Breast epithelium (tissue), 4 donors: ENCODE measurements at regions not wholly inside any gene's neighbourhood (a gene's known extent, or its start where the extent isn't known, plus 50 kb on each side); places are given as distances from the start of the nearest gene placed in this dataset.

Experiments used
- DNase-seq, 2 donors: peaks; one replicate each; pipeline ENCODE4 v3.0.0-alpha.2; 2019; ENCODE audit warnings: low spot score in 2 of 2
- H3K27ac ChIP-seq, 2 donors: fragments of 200-600 bp; sonication (generic) in 1 of 2; one replicate each; pipeline ENCODE4 v1.5.1; 2016 to 2019; ENCODE audit warnings: mild to moderate bottlenecking in 1 of 2
- H3K27me3 ChIP-seq, 2 donors: fragments of 200-600 bp; sonication (generic) in 1 of 2; one replicate each; pipeline versions ENCODE4 v1.5.1 to v1.6.0; 2017 to 2019; ENCODE audit warnings: control low read depth in 1 of 2, mild to moderate bottlenecking in 1 of 2
- H3K36me3 ChIP-seq: fragments of 200-600 bp; one replicate; pipeline ENCODE4 v1.5.1; 2019
- H3K4me1 ChIP-seq, 2 donors: fragments of 200-600 bp; sonication (generic); one replicate each; pipeline ENCODE4 v1.5.1; 2016 to 2019; ENCODE audit warnings: control low read depth in 1 of 2
- H3K4me3 ChIP-seq, 3 donors: fragments of 200-600 bp; sonication (generic); 1 replicate in 2 of 3; 2 replicates in 1 of 3; pipeline ENCODE4 v1.5.1; 2016 to 2019; ENCODE audit warnings: mild to moderate bottlenecking in 3 of 3, moderate library complexity in 2 of 3
- H3K9me3 ChIP-seq, 2 donors: fragments of 200-600 bp; sonication (generic) in 1 of 2; one replicate each; pipeline ENCODE4 v1.5.1; 2016 to 2019; ENCODE audit warnings: control low read depth in 1 of 2
- POLR2A ChIP-seq: fragments of 450-650 bp; IDR thresholded peaks from one replicate; pipeline ENCODE4 v1.6.1; 2016; ENCODE audit warnings: antibody characterized with exemption, mild to moderate bottlenecking, moderate library complexity
- POLR2AphosphoS5 ChIP-seq, 3 donors: sonication (generic); formaldehyde crosslinking; IDR thresholded peaks; one replicate each; pipeline ENCODE4 v1.6.1; 2017; ENCODE audit warnings: antibody characterized with exemption in 3 of 3
- intact Hi-C: fragments of 100-400 bp; cut with DNase I; formaldehyde crosslinking; loops from one replicate; pipeline ENCODE4 v1.15.1; 2023; ENCODE audit warnings: low total_unique reads
- TF ChIP-seq, protein P1 (sequence below), 3 donors: fragments of 450-650 bp; IDR thresholded peaks; one replicate each; pipeline ENCODE4 v1.5.1; 2016 to 2017; ENCODE audit warnings: antibody characterized with exemption in 3 of 3, mild to moderate bottlenecking in 3 of 3, moderate library complexity in 3 of 3

DNA sequence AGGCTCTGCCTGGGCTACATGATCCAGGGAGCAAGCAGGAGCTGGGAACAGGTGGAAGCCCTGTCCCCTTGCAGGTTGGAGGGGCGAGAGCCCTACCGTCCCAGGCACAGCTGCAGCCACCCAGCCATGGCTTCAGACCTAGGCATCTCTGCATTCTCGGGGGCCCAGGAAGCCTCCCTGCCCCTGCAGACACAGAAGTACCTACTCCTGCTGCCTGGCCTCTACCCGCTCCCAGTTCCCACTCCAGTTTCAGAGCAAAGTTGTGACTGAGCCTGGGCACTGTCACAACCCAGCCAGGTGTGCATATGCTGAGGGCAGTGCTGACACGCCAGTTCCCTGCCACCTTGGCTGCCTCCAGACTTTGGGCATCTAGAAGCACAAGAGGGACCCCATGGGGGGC is 645.9 kb downstream of the HTR1B start:
- intact Hi-C loops = no loop called here
- Histone ChIP-seq H3K36me3 (no peaks in the 10 kb centered on the region), H3K27me3 (no peaks in the 10 kb centered on the region), H3K4me1 (no peaks in the 10 kb centered on the region), H3K9me3 (peaks cover 0 to 8% of the 10 kb centered on the region in 2 donors), H3K27ac (no peak overlapping the region), H3K4me3 (no peak overlapping the region)
- TF ChIP-seq, protein P1, sequence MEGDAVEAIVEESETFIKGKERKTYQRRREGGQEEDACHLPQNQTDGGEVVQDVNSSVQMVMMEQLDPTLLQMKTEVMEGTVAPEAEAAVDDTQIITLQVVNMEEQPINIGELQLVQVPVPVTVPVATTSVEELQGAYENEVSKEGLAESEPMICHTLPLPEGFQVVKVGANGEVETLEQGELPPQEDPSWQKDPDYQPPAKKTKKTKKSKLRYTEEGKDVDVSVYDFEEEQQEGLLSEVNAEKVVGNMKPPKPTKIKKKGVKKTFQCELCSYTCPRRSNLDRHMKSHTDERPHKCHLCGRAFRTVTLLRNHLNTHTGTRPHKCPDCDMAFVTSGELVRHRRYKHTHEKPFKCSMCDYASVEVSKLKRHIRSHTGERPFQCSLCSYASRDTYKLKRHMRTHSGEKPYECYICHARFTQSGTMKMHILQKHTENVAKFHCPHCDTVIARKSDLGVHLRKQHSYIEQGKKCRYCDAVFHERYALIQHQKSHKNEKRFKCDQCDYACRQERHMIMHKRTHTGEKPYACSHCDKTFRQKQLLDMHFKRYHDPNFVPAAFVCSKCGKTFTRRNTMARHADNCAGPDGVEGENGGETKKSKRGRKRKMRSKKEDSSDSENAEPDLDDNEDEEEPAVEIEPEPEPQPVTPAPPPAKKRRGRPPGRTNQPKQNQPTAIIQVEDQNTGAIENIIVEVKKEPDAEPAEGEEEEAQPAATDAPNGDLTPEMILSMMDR (IDR thresholded peaks at IDR 0.05) = no peak
- TF ChIP-seq POLR2A (no peak), POLR2AphosphoS5 (IDR thresholded peaks at IDR 0.05) (no peak)
- DNase-seq = no peak

DNA sequence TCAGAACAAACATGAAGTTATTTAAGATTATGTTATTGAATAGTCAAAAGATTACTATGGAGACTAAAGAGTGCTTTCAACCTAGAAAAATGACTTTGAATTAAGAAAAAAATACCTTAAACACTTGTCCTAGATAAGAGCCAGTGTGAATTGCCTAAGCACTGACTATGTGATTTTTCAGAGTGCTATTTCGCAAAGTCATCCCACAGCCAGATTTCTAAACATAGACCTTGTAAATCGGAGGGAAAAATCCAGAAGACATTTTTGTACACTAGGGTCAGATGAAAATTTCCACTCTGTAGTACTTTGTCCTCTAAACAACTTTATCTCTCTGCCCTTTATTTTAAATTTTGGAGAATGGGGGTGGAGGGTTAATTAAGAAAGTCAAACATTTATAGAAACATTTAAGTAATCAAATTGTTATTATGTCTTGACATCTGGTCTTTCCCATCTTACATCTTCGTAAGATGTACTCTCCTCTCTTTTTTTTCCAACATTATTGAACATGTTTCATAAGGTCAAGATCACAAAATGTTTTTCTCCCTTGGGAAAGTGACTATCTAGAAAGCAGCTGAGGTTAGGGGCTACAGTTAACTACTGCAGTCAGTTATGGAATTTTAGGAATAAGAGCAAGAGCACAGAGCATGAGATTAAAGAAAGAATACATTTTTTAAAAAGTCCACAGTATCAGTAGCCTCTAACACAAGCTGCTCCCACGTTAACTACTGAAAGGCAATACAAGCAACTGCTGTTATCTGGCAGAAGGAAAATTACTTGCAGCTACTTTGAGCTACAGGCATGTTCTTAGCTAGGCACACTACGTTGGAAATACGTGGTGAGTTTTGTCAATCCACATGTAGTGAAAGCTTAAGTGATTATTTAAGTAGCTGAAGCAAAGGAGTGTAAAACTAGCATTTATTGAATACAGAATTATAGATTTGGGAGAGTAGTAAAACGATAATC is 648.5 kb downstream of the HTR1B start:
- no peak overlapping the region for H3K4me3 ChIP-seq

DNA sequence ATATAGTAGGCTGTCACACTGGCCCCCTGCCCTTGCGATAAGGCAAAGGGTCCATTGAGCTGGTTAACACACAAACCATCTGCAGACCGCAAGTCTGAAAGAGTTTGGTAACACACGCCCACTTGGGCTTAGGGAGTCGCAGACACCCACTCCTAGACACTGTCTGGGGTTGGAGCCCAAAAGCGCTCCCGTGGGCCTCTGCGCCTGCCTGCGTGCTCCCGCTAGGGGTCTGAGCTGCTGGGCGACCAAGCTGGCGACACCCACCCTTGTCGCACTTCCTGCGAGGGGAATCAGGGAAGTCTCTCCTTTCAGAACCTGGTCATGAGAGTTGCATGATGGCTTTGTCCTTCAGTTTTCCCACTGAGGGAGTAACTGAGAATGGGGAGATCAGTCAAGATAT is 653.0 kb downstream of the HTR1B start:
- Histone ChIP-seq H3K9me3 (no peaks in the 10 kb centered on the region), H3K4me1 (no peaks in the 10 kb centered on the region), H3K27ac (no peak overlapping the region), H3K36me3 (no peaks in the 10 kb centered on the region), H3K27me3 (no peaks in the 10 kb centered on the region), H3K4me3 (no peak overlapping the region)
- intact Hi-C loops = no loop called here
- DNase-seq = no peak
- TF ChIP-seq POLR2A (no peak), POLR2AphosphoS5 (IDR thresholded peaks at IDR 0.05) (no peak)
- TF ChIP-seq, protein P1 (IDR thresholded peaks at IDR 0.05) = no peak

More for the DNA sequence above, 648.5 kb downstream of the HTR1B start:
- Histone ChIP-seq H3K27me3 (no peaks in the 10 kb centered on the region), H3K4me1 (no peaks in the 10 kb centered on the region), H3K27ac (no peak overlapping the region), H3K9me3 (no peaks in the 10 kb centered on the region), H3K36me3 (no peaks in the 10 kb centered on the region)
- TF ChIP-seq, protein P1 (IDR thresholded peaks at IDR 0.05) = no peak
- intact Hi-C loops = no loop called here
- DNase-seq = no peak

DNA sequence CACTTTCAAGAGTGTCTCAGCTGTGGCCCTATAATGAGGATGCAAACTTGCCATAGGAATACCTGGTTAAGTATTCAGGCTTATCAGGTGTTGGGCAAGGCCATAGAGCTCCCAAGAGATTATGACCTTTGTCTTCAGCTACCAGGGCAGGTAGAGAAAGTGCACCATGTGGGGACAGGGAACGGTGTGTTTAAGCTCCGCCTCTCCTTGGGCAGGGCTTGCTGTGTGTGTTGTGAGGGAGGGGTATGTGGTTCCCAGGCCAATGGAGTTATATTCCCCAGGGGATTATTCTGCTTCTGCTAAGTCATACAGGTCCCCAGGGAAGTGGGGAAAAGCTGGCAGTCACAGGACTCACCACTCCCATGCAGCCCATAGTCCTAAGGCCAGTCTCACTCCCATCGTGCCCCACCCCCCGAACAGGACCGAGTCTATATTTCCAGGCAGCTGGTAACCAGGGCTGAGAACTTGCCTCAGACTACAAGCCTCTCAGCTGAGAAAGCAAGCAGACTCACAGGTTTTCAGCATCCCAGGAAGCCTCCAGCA is 660.2 kb downstream of the HTR1B start:
- Histone ChIP-seq H3K4me3 (no peak overlapping the region), H3K27ac (no peak overlapping the region), H3K36me3 (no peaks in the 10 kb centered on the region), H3K9me3 (no peaks in the 10 kb centered on the region), H3K27me3 (no peaks in the 10 kb centered on the region), H3K4me1 (no peaks in the 10 kb centered on the region)
- no peak for DNase-seq
- intact Hi-C loops = no loop called here
- TF ChIP-seq, protein P1 (IDR thresholded peaks at IDR 0.05) = no peak
- no peak for TF ChIP-seq POLR2A
- TF ChIP-seq POLR2AphosphoS5 (IDR thresholded peaks at IDR 0.05) = no peak

DNA sequence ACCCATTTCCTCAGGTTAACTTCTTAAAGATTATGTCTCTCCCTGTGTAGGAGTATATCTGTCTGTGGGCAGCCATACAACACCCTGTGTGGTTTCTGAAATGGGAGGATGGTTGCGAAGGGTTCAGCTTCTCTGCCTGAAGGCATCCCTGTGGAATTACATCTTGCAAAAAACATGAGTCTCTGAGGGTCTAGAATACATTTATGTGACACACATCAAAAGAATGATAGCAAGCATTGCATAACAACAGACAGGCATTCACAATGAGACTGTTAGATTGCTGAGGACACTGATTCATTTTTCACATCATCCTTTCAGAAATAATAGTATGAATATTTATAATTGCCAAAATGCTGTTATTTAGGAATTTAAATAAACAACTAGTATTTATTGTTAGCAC is 670.9 kb downstream of the HTR1B start:
- no peaks in the 10 kb centered on the region for H3K4me1 ChIP-seq
- H3K27ac ChIP-seq = no peak overlapping the region
- no peak overlapping the region for H3K4me3 ChIP-seq
- DNase-seq = no peak
- intact Hi-C loops = no loop called here
- no peaks in the 10 kb centered on the region for H3K27me3 ChIP-seq
- H3K36me3 ChIP-seq = no peaks in the 10 kb centered on the region
- TF ChIP-seq, protein P1 (IDR thresholded peaks at IDR 0.05) = no peak
- no peak for TF ChIP-seq POLR2A
- TF ChIP-seq POLR2AphosphoS5 (IDR thresholded peaks at IDR 0.05) = no peak
- H3K9me3 ChIP-seq = peaks cover 0 to 3% of the 10 kb centered on the region in 2 donors
